ENCODE measurements at regions not wholly inside any gene's neighbourhood (a gene's known extent, or its start where the extent isn't known, plus 50 kb on each side); places are given as distances from the start of the nearest gene placed in this dataset.

GRCh38 chr2:75822336-75822735 lies 111.6 kb upstream of the GCFC2 start:
- Histone ChIP-seq H3K27me3 (ENCODE audit: control insufficient read depth, insufficient read depth, low read length) (no peaks in the 10 kb centered on the region), H3K4me3 (ENCODE audit: low read depth, low read length) (no peak overlapping the region), H3K36me3 (ENCODE audit: control insufficient read depth, insufficient read depth, low read length) (no peaks in the 10 kb centered on the region)
- no peak for DNase-seq (ENCODE audit: low read depth)
- TF ChIP-seq, protein P1, sequence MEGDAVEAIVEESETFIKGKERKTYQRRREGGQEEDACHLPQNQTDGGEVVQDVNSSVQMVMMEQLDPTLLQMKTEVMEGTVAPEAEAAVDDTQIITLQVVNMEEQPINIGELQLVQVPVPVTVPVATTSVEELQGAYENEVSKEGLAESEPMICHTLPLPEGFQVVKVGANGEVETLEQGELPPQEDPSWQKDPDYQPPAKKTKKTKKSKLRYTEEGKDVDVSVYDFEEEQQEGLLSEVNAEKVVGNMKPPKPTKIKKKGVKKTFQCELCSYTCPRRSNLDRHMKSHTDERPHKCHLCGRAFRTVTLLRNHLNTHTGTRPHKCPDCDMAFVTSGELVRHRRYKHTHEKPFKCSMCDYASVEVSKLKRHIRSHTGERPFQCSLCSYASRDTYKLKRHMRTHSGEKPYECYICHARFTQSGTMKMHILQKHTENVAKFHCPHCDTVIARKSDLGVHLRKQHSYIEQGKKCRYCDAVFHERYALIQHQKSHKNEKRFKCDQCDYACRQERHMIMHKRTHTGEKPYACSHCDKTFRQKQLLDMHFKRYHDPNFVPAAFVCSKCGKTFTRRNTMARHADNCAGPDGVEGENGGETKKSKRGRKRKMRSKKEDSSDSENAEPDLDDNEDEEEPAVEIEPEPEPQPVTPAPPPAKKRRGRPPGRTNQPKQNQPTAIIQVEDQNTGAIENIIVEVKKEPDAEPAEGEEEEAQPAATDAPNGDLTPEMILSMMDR (IDR thresholded peaks at IDR 0.05; ENCODE audit: insufficient read depth, low read depth, low read length): no peak
- ChIA-PET POLR2A (no interaction called here), CTCF (no interaction called here)

DNA sequence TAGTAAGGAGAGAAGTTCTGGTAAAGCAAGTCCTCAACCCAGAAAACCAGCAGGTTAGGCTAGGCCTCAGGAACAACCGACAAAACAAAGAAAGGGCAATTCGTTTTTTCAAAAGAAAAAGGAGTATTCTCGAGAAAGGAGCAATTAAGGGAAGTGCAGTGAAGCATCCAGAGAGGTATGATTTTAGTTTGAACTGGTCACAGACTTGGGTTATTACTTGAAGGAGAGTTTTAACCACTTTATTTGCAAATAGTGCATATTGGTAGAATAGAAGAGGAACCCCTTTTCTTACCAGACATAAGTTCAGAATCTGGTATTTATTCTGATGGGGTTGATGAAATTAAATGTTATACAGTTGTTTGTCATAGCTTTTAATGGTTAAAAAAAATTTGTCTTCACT lies 110.0 kb upstream of the GCFC2 start:
- ChIA-PET POLR2A (no interaction called here), CTCF (no interaction called here)
- TF ChIP-seq, protein P1 (IDR thresholded peaks at IDR 0.05; ENCODE audit: insufficient read depth, low read depth, low read length): no peak
- Histone ChIP-seq H3K4me3 (ENCODE audit: low read depth, low read length) (no peak overlapping the region), H3K36me3 (ENCODE audit: control insufficient read depth, insufficient read depth, low read length) (no peaks in the 10 kb centered on the region), H3K27me3 (ENCODE audit: control insufficient read depth, insufficient read depth, low read length) (no peaks in the 10 kb centered on the region)
- no peak for DNase-seq (ENCODE audit: low read depth)

DNA sequence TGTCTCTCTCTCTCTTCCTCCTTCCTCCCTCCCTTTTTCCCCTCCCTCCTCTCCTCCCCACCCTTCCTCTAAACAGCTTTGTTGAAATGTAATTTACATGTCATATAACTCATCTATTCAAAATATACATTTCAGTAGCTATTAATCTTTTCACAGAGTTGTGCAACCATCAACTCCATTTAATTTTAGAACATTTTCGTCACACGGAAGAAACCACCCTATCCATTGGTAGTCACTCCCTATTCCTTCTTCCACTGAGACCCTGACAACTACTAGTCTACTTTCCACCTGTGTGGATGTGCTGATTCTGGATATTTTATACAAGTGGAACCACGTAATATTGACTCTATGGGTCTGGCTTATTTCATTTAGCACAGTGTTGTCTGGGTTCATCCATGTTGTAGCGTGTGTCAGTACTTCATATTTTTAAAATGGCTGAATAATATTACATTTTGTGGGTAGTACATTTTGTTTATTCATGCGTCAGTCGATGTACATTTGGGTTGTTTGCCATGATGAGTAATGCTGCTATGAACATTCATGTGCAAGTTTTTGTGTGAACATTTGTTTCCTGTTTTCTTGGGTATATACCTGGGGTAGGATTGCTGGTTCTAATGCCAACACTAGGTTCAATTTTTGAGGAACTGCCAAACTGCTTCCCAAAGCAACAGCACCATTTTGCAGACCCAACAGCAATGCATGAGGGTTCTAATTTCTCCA lies 100.1 kb upstream of the GCFC2 start:
- DNase-seq (ENCODE audit: low read depth): no peak
- TF ChIP-seq, protein P1 (IDR thresholded peaks at IDR 0.05; ENCODE audit: insufficient read depth, low read depth, low read length): no peak
- Histone ChIP-seq H3K27me3 (ENCODE audit: control insufficient read depth, insufficient read depth, low read length) (no peaks in the 10 kb centered on the region), H3K36me3 (ENCODE audit: control insufficient read depth, insufficient read depth, low read length) (no peaks in the 10 kb centered on the region), H3K4me3 (ENCODE audit: low read depth, low read length) (no peak overlapping the region)
- ChIA-PET POLR2A (no interaction called here), CTCF (no interaction called here)

DNA sequence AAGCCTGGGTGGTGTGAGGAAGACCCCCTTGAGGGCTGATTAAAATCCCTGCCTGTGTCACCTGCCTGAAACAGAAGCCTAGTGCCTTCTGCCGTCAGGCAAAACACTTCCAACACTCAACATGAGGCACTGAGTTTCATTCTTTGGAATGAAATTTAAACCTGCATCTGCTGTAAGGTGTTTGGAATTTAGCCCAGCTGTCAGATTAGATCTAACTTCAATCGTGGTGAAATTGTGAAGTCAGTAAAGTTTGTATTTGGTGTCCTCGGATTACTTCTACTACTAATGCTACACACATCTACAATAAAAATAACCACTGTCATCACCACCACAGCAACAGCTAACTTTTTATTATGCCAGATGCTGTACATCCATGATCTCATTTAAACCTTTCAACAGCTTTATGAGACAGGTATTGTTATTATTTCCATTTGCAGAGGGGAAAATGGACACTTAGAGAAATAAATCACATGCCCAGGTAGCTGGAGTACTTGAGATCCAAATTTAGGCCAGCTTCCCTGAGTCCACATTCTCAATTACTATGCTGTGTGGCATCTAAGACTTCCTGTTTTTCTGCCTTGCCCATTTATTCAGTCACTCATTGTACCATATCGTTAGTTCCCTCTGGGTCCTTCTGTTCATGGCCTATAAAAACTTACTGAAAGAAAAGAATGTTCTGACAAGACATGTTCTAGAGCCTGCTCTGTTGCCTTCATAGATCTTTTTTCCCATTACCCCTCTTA lies 98.2 kb upstream of the GCFC2 start:
- Histone ChIP-seq H3K4me3 (ENCODE audit: low read depth, low read length) (no peak overlapping the region), H3K27me3 (ENCODE audit: control insufficient read depth, insufficient read depth, low read length) (no peaks in the 10 kb centered on the region), H3K36me3 (ENCODE audit: control insufficient read depth, insufficient read depth, low read length) (no peaks in the 10 kb centered on the region)
- CTCF ChIA-PET: no interaction called here
- TF ChIP-seq, protein P1 (IDR thresholded peaks at IDR 0.05; ENCODE audit: insufficient read depth, low read depth, low read length): no peak
- POLR2A ChIA-PET: no interaction called here
- DNase-seq (ENCODE audit: low read depth): no peak

GRCh38 chr2:75807992-75808391 lies 97.3 kb upstream of the GCFC2 start:
- TF ChIP-seq, protein P1 (IDR thresholded peaks at IDR 0.05; ENCODE audit: insufficient read depth, low read depth, low read length): no peak
- POLR2A ChIA-PET: no interaction called here
- Histone ChIP-seq H3K27me3 (ENCODE audit: control insufficient read depth, insufficient read depth, low read length) (no peaks in the 10 kb centered on the region), H3K4me3 (ENCODE audit: low read depth, low read length) (no peak overlapping the region), H3K36me3 (ENCODE audit: control insufficient read depth, insufficient read depth, low read length) (no peaks in the 10 kb centered on the region)
- DNase-seq (ENCODE audit: low read depth): no peak
- CTCF ChIA-PET: no interaction called here

Measured in BJ (cell line).